ENCODE measurements at regions not wholly inside any gene's neighbourhood (a gene's known extent, or its start where the extent isn't known, plus 50 kb on each side); places are given as distances from the start of the nearest gene placed in this dataset.

DNA sequence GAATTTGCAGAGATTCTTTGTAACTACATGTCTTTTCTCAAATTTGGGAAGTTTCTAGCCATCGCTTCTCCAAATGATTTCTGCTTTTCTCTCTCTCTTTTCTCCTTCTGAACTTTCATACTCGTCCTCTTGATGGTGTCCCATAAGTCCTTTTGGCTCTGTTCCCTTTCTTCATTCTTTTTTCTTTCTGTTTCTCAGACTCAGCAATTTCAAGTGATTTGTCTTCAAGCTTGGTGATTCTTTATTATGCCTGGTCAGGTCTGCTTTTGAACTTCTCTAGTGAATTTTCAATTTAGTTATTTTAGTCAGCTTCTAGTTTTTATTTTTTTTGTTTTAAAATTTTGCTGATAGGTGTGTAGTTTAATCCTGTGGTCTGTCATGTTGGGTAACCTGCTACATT is 57.6 kb upstream of the EEF1E1 start:
- in situ Hi-C loops (cut with HindIII; ENCODE audit: low pct_ligation_motif_present, low sequenced_read_pairs): no loop called here
- TF ChIP-seq, protein P1, sequence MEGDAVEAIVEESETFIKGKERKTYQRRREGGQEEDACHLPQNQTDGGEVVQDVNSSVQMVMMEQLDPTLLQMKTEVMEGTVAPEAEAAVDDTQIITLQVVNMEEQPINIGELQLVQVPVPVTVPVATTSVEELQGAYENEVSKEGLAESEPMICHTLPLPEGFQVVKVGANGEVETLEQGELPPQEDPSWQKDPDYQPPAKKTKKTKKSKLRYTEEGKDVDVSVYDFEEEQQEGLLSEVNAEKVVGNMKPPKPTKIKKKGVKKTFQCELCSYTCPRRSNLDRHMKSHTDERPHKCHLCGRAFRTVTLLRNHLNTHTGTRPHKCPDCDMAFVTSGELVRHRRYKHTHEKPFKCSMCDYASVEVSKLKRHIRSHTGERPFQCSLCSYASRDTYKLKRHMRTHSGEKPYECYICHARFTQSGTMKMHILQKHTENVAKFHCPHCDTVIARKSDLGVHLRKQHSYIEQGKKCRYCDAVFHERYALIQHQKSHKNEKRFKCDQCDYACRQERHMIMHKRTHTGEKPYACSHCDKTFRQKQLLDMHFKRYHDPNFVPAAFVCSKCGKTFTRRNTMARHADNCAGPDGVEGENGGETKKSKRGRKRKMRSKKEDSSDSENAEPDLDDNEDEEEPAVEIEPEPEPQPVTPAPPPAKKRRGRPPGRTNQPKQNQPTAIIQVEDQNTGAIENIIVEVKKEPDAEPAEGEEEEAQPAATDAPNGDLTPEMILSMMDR (IDR thresholded peaks at IDR 0.05; ENCODE audit: low read depth, low read length, missing control alignments): no peak

DNA sequence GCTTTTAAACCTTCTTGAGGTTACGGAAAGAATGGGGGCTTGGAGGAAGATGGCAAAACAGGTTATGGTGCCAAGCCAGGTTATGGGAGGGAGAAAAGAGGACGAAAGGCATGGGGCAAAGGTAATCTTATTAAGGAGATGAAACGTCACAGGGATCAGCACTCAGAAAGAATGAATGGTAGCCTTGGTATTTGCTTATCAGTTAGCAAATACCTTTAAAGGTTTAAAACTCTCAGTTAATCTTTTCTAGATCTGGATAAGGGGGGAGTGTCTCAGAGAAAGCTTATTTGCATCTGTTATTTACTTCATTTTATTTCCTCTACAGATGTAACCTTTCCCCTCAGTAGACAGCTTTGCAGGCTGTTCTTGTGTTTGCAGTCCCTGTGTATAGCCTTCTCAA is 55.5 kb upstream of the EEF1E1 start:
- TF ChIP-seq, protein P1 (IDR thresholded peaks at IDR 0.05; ENCODE audit: low read depth, low read length, missing control alignments): no peak
- H3K27ac ChIP-seq: no peak overlapping the region
- in situ Hi-C loops (cut with HindIII; ENCODE audit: low pct_ligation_motif_present, low sequenced_read_pairs): no loop called here
- DNase-seq: no peak
- H3K4me3 ChIP-seq (ENCODE audit: low read depth, low read length): no peak overlapping the region
- H3K36me3 ChIP-seq (replicated peaks): no peaks in the 10 kb centered on the region
- H3K27me3 ChIP-seq (replicated peaks): no peaks in the 10 kb centered on the region

More for the DNA sequence above, 57.6 kb upstream of the EEF1E1 start:
- no peaks in the 10 kb centered on the region for H3K27me3 ChIP-seq (replicated peaks)
- no peaks in the 10 kb centered on the region for H3K36me3 ChIP-seq (replicated peaks)
- H3K4me3 ChIP-seq (ENCODE audit: low read depth, low read length): no peak overlapping the region
- no peak for DNase-seq
- no peak overlapping the region for H3K27ac ChIP-seq

DNA sequence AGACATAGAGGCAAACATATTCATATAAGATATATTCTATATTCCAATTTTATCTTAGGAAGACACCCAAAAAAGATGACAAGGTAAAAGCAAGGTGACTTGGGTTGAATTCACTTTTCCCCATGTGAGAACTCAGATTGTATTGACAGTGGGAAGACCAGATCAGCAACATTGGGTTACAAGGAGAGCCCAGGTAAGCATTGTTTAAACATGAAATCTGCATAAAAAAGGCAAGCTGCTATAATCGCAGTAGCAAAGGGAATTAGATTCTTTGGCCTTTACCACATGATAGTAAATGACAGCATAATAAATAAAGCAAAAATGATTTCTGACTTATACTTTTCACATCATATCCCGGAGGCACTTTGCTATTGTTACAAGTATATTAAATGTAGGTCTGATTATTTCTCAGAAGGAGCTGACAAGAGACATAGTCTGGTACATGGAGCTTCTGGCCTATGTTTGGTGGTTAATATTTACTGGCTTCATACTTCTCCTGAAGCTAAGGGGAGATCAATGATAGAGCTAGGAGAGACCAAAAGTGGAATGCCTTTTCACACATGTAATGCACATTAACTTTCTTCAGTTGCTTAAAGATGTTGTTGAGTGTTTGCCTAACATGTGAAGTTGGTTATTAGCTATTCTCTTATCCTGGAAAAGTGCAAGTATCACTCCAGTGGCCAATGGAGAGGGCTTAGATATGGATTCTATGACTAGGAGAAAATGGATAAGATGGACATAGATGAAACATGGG is 53.1 kb upstream of the EEF1E1 start:
- Histone ChIP-seq H3K27ac (no peak overlapping the region), H3K36me3 (replicated peaks) (no peaks in the 10 kb centered on the region), H3K4me3 (ENCODE audit: low read depth, low read length) (no peak overlapping the region), H3K27me3 (replicated peaks) (no peaks in the 10 kb centered on the region)
- in situ Hi-C loops (cut with HindIII; ENCODE audit: low pct_ligation_motif_present, low sequenced_read_pairs): no loop called here
- no peak for DNase-seq
- TF ChIP-seq, protein P1 (IDR thresholded peaks at IDR 0.05; ENCODE audit: low read depth, low read length, missing control alignments): no peak
